Left ventricle myocardium inferior (tissue), 1 donor: ENCODE measurements at regions not wholly inside any gene's neighbourhood (a gene's known extent, or its start where the extent isn't known, plus 50 kb on each side); places are given as distances from the start of the nearest gene placed in this dataset.

ENCODE experiments used
- DNase-seq: peaks from one replicate; pipeline ENCODE4 v3.0.0-alpha.2; 2020
- H3K27ac ChIP-seq: fragments of 200-600 bp; replicated peaks from 2 replicates; pipeline ENCODE4 v1.8.0; 2021
- H3K27me3 ChIP-seq: fragments of 200-600 bp; 2 replicates; pipeline ENCODE4 v1.8.0; 2021; ENCODE audit warnings: low read depth
- H3K36me3 ChIP-seq: fragments of 200-600 bp; 2 replicates; pipeline ENCODE4 v1.8.0; 2021
- H3K4me1 ChIP-seq: fragments of 200-600 bp; 2 replicates; pipeline ENCODE4 v1.8.0; 2021
- H3K4me3 ChIP-seq: fragments of 200-600 bp; 2 replicates; pipeline ENCODE4 v1.8.0; 2021; ENCODE audit warnings: mild to moderate bottlenecking, moderate library complexity
- H3K9me3 ChIP-seq: fragments of 200-600 bp; replicated peaks from 2 replicates; pipeline ENCODE4 v1.8.0; 2021
- CTCF ChIP-seq: fragments of 200-600 bp; IDR thresholded peaks from 2 replicates; pipeline ENCODE4 v1.8.0; 2021; ENCODE audit warnings: antibody characterized with exemption, mild to moderate bottlenecking, borderline replicate concordance
- intact Hi-C: fragments of 100-400 bp; cut with micrococcal nuclease; formaldehyde crosslinking; loops from one replicate; pipeline ENCODE4 v1.11.0; 2022
- donor health status: DM: no; HTN: yes; CAD: no; lungs with severe emphysema.

- H3K9me3 ChIP-seq = no peaks in the 10 kb centered on the region
- H3K4me3 ChIP-seq = peak overlapping the region; percentile 91
- H3K27ac ChIP-seq = peak overlapping the region; percentile 100
- H3K36me3 ChIP-seq = no peaks in the 10 kb centered on the region
- intact Hi-C loops = no loop called here
- peak; percentile 32 for TF ChIP-seq CTCF
- no peaks in the 10 kb centered on the region for H3K27me3 ChIP-seq
- peak; percentile 97 for DNase-seq
- H3K4me1 ChIP-seq = peaks cover 44% of the 10 kb centered on the region
These were observed 82.1 kb downstream of the PTPDC1 start for GRCh38 chr9:94166236-94166975.

GRCh38 chr9:94166976-94167346, 82.7 kb downstream of the PTPDC1 start:
- TF ChIP-seq CTCF = no peak
- Histone ChIP-seq H3K4me3 (peak overlapping the region; percentile 91), H3K4me1 (peaks cover 50% of the 10 kb centered on the region), H3K27ac (peak overlapping the region; percentile 100), H3K36me3 (no peaks in the 10 kb centered on the region), H3K9me3 (no peaks in the 10 kb centered on the region), H3K27me3 (no peaks in the 10 kb centered on the region)
- intact Hi-C loops = no loop called here
- no peak for DNase-seq

- TF ChIP-seq CTCF = no peak
- H3K27ac ChIP-seq = peak overlapping the region; percentile 100
- no peak for DNase-seq
- peak overlapping the region; percentile 91 for H3K4me3 ChIP-seq
- H3K4me1 ChIP-seq = peaks cover 54% of the 10 kb centered on the region
- intact Hi-C loops = no loop called here
- H3K36me3 ChIP-seq = no peaks in the 10 kb centered on the region
- no peaks in the 10 kb centered on the region for H3K27me3 ChIP-seq
- no peaks in the 10 kb centered on the region for H3K9me3 ChIP-seq
These were observed 83.2 kb downstream of the PTPDC1 start for GRCh38 chr9:94167376-94167890.

- H3K4me3 ChIP-seq = peak overlapping the region; percentile 91
- H3K9me3 ChIP-seq = no peaks in the 10 kb centered on the region
- no peaks in the 10 kb centered on the region for H3K36me3 ChIP-seq
- H3K4me1 ChIP-seq = peaks cover 64% of the 10 kb centered on the region
- no peak for DNase-seq
- H3K27ac ChIP-seq = peak overlapping the region; percentile 100
- no peaks in the 10 kb centered on the region for H3K27me3 ChIP-seq
- intact Hi-C loops = no loop called here
- TF ChIP-seq CTCF = no peak
These were observed 84.1 kb downstream of the PTPDC1 start for GRCh38 chr9:94168203-94169000.

- no peak for TF ChIP-seq CTCF
- H3K27me3 ChIP-seq = no peaks in the 10 kb centered on the region
- intact Hi-C loops = no loop called here
- H3K36me3 ChIP-seq = peaks cover 12% of the 10 kb centered on the region
- DNase-seq = no peak
- no peaks in the 10 kb centered on the region for H3K9me3 ChIP-seq
- H3K27ac ChIP-seq = peak overlapping the region; percentile 100
- H3K4me3 ChIP-seq = peak overlapping the region; percentile 91
- H3K4me1 ChIP-seq = peaks cover 80% of the 10 kb centered on the region
These were observed 85.7 kb downstream of the PTPDC1 start for GRCh38 chr9:94169968-94170367.
